GM19397 (cell line): ENCODE measurements at regions not wholly inside any gene's neighbourhood (a gene's known extent, or its start where the extent isn't known, plus 50 kb on each side); places are given as distances from the start of the nearest gene placed in this dataset.
"Not testable (repeated sequence)": the region's sequence is repeated elsewhere in the genome, so short reads cannot be mapped to it uniquely, and the experiment has no call there.

Experiments used
- ATAC-seq: cut with Tn5 transposase; IDR thresholded peaks from one replicate; pipeline ENCODE4 v1.9.1; 2021; ENCODE audit warnings: mild to moderate bottlenecking, moderate library complexity; ENCODE audit not compliant: unreplicated experiment

GRCh38 chr4:131883181-131883580, 1265.9 kb upstream of the PCDH10 start:
- not testable (repeated sequence) for ATAC-seq

GRCh38 chr4:131925662-131926061, 1223.4 kb upstream of the PCDH10 start:
- ATAC-seq: not testable (repeated sequence)

DNA sequence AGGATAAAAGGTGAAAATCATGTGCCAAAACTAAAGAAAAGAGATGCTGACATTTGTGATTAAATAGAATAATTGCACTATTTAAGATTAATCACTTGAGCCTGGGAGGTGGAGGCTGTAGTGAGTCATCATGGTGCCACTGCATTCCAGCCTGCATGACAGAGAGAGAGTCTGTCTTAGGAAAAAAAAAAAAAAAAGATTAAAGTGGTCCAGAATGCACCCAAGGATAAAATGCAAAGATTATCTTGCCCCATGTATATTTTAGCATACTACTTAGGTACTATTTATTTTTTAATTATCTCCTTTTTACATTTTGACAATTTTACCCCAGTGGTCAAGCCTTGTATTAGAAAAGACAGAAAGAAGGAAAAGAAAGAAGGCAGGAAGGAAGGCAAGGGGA, 1181.4 kb upstream of the PCDH10 start:
- ATAC-seq: not testable (repeated sequence)

DNA sequence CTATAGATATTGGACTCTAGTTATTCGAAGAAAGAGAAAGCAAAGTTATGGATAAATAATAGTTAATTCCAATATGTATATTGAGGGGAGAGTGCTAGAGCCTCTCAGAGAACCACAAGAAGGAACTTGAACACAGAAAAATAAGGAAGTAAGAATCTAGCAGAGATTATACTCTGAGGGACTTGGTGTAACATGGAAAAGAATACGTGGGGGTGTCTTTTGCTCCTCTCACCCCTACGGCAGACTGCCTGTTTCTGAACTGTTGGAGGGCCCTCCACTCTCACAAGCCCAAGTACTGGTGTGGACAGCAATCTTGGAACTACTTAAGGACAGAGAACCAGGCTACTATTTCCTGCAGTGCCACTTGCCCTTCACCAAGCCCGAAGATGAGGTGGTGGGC, 1174.4 kb upstream of the PCDH10 start:
- ATAC-seq: no peak

GRCh38 chr4:131975276-131976132, 1173.6 kb upstream of the PCDH10 start:
- ATAC-seq: not testable (repeated sequence)

GRCh38 chr4:131976133-131977002, 1172.7 kb upstream of the PCDH10 start:
- not testable (repeated sequence) for ATAC-seq

GRCh38 chr4:131978120-131978519, 1171.0 kb upstream of the PCDH10 start:
- ATAC-seq: no peak

- no peak for ATAC-seq
Measured at GRCh38 chr4:131989576-131989975, 1159.5 kb upstream of the PCDH10 start.

DNA sequence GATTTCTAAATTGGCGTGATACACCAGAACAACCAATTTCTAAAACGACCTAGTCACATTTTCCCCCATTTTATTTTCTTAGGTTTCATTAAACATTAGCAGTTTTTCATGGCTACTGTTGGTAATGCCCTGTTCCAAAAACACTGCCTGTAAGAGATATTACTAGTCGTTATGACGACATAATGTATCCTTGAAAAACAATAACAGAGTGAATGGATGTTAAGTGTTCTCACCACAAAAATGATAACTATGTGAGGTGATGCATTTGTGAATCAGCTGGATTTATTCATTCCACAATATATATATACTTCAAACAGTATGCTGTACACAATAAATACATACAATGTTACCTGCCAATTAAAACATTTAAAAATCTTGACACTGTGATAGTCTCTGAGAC, 1147.6 kb upstream of the PCDH10 start:
- ATAC-seq: no peak

- no peak for ATAC-seq
Measured at GRCh38 chr4:132003593-132003992, 1145.5 kb upstream of the PCDH10 start.

GRCh38 chr4:132015321-132015720, 1133.8 kb upstream of the PCDH10 start:
- ATAC-seq: no peak

GRCh38 chr4:132016703-132017350, 1132.3 kb upstream of the PCDH10 start:
- ATAC-seq: no peak

GRCh38 chr4:132026166-132026565, 1122.9 kb upstream of the PCDH10 start:
- no peak for ATAC-seq

DNA sequence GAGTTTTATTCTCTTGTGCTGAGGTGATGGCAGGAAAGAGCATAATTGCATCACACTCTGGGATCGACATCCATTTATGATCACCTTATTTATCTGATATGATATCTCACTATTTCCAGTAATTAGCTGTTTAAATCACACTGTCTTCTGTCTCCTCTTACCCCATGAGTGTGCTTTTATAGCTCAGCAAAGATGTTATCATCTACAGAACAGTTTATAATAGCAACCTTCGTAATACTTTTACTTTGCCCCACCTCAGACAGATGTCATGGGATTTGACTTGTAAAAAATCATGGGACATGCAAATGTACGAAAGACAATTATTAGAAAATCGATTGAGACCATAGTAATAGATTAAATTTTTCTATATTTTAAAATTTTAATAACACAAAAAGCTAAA, 1122.3 kb upstream of the PCDH10 start:
- ATAC-seq: no peak

DNA sequence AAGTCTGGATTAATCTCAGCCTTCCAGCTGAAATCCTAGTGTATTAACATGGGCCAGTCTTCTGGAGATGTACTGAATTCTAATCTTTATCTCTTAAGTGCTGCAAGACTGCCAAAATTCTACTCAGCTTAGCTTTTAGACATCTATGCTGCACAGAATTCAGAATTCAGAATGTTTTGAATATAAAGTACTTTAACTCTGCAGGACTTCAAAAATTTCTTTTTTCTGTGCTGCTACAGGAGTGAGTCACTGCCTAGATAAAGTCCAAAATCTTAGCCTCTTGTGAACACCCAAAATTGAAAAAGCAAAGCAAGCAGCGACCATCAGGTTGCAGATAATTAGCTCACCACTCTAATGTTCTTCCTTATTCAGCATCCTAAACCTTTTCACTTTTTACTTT, 1092.6 kb upstream of the PCDH10 start:
- no peak for ATAC-seq

DNA sequence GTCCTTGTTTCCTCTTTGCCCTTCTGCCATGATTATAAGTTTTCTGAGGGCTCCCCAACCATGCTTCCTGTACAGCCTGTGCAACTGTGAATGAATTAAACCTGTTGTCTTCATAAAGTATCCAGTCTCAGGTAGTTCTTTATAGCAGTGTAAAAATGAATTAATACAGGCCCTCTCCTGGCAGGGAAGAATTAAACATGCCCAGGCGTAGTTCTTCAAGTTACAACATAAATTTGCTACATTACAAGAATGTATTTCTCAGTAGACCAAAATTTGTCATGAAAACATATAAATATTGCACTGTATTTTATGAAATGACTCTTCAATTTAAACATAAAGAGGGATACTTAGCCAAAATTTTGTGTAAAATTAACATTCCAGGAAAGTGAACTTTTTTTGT, 1089.9 kb upstream of the PCDH10 start:
- ATAC-seq: no peak

GRCh38 chr4:132062611-132063239, 1086.4 kb upstream of the PCDH10 start:
- no peak for ATAC-seq

GRCh38 chr4:132063829-132064228, 1085.3 kb upstream of the PCDH10 start:
- ATAC-seq: no peak

GRCh38 chr4:132065940-132066495, 1083.1 kb upstream of the PCDH10 start:
- no peak for ATAC-seq

GRCh38 chr4:132071815-132072214, 1077.3 kb upstream of the PCDH10 start:
- ATAC-seq: no peak

DNA sequence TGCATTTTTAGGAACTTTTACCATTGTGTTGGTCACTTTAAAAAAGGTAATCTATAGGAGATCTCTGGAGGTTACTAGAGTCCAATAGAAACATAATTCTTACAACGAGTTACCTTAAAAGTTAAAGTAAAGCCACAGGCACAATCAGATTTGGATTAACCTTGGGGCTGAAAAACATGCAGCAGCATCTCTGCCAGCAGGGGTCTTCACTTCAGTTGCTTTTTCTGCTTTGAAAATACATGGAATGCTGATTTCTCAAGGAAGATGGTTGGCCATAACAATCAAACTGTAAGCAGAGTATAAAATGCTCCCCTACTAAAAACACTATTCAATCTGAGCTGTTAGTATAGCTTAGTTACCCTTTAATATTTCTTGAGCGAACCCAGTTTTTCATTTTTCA, 1072.3 kb upstream of the PCDH10 start:
- ATAC-seq: no peak
